PC-3 (cell line): ENCODE measurements at regions not wholly inside any gene's neighbourhood (a gene's known extent, or its start where the extent isn't known, plus 50 kb on each side); places are given as distances from the start of the nearest gene placed in this dataset.

Experiments used
- CTCF ChIP-seq: fragments of 300-600 bp; sonication (generic); conservative IDR thresholded peaks from 2 replicates; pipeline ENCODE4 v1.5.1; 2017; ENCODE audit warnings: antibody characterized with exemption, low read depth, mild to moderate bottlenecking, low read length
- EZH2 ChIP-seq: fragments of 300-600 bp; sonication (generic); IDR thresholded peaks from one replicate; pipeline ENCODE4 v1.6.1; 2017; ENCODE audit warnings: antibody characterized with exemption, mild to moderate bottlenecking, low read length; ENCODE audit not compliant: unreplicated experiment

- TF ChIP-seq EZH2 (no peak), CTCF (no peak)
These were observed 67.5 kb upstream of the RNPC3 start for GRCh38 chr1:103457886-103458455.
